H1 (cell line): ENCODE measurements at regions not wholly inside any gene's neighbourhood (a gene's known extent, or its start where the extent isn't known, plus 50 kb on each side); places are given as distances from the start of the nearest gene placed in this dataset.

Experiments
- ATF2 ChIP-seq: IDR thresholded peaks from 2 replicates; pipeline ENCODE4 v1.6.1; 2012; ENCODE audit warnings: low read length, inconsistent platforms
- KDM5A ChIP-seq: fragments of 200-600 bp; IDR thresholded peaks from 2 replicates; pipeline ENCODE4 v1.7.1; 2012; ENCODE audit warnings: mild to moderate bottlenecking, low read length, inconsistent platforms, mixed read lengths

GRCh38 chr18:43574974-43575373, 297.7 kb upstream of the SYT4 start (continued):
- TF ChIP-seq KDM5A (no peak), ATF2 (no peak)
